ENCODE measurements at regions not wholly inside any gene's neighbourhood (a gene's known extent, or its start where the extent isn't known, plus 50 kb on each side); places are given as distances from the start of the nearest gene placed in this dataset.

GRCh38 chr5:104265531-104266140, 703.0 kb upstream of the NUDT12 start:
- no peak overlapping the region for H3K4me3 ChIP-seq (ENCODE audit: low read depth, low read length)

- H3K4me3 ChIP-seq (ENCODE audit: low read depth, low read length) = no peak overlapping the region
These were observed 684.7 kb upstream of the NUDT12 start for GRCh38 chr5:104247260-104247659.

GRCh38 chr5:104241046-104241445, 678.5 kb upstream of the NUDT12 start:
- H3K4me3 ChIP-seq (ENCODE audit: low read depth, low read length) = no peak overlapping the region

GRCh38 chr5:104237586-104237985, 675.0 kb upstream of the NUDT12 start:
- H3K4me3 ChIP-seq (ENCODE audit: low read depth, low read length) = no peak overlapping the region

- no peak overlapping the region for H3K4me3 ChIP-seq (ENCODE audit: low read depth, low read length)
These were observed 661.5 kb upstream of the NUDT12 start for GRCh38 chr5:104223885-104224773.

GRCh38 chr5:104218200-104218599, 655.6 kb upstream of the NUDT12 start:
- H3K4me3 ChIP-seq (ENCODE audit: low read depth, low read length) = no peak overlapping the region

GRCh38 chr5:104213216-104213615, 650.6 kb upstream of the NUDT12 start:
- no peak overlapping the region for H3K4me3 ChIP-seq (ENCODE audit: low read depth, low read length)

- no peak overlapping the region for H3K4me3 ChIP-seq (ENCODE audit: low read depth, low read length)
These were observed 637.2 kb upstream of the NUDT12 start for GRCh38 chr5:104199771-104200170.

GRCh38 chr5:104198156-104198555, 635.6 kb upstream of the NUDT12 start:
- H3K4me3 ChIP-seq (ENCODE audit: low read depth, low read length) = no peak overlapping the region

GRCh38 chr5:104189909-104190308, 627.3 kb upstream of the NUDT12 start:
- no peak overlapping the region for H3K4me3 ChIP-seq (ENCODE audit: low read depth, low read length)

GRCh38 chr5:104189031-104189430, 626.4 kb upstream of the NUDT12 start:
- no peak overlapping the region for H3K4me3 ChIP-seq (ENCODE audit: low read depth, low read length)

- no peak overlapping the region for H3K4me3 ChIP-seq (ENCODE audit: low read depth, low read length)
These were observed 625.1 kb upstream of the NUDT12 start for GRCh38 chr5:104187656-104188055.

GRCh38 chr5:104186510-104186909, 623.9 kb upstream of the NUDT12 start:
- no peak overlapping the region for H3K4me3 ChIP-seq (ENCODE audit: low read depth, low read length)

GRCh38 chr5:104186100-104186499, 623.5 kb upstream of the NUDT12 start:
- H3K4me3 ChIP-seq (ENCODE audit: low read depth, low read length) = no peak overlapping the region

- no peak overlapping the region for H3K4me3 ChIP-seq (ENCODE audit: low read depth, low read length)
These were observed 621.7 kb upstream of the NUDT12 start for GRCh38 chr5:104184264-104184663.

GRCh38 chr5:104178829-104179456, 616.4 kb upstream of the NUDT12 start:
- H3K4me3 ChIP-seq (ENCODE audit: low read depth, low read length) = no peak overlapping the region

- no peak overlapping the region for H3K4me3 ChIP-seq (ENCODE audit: low read depth, low read length)
These were observed 615.5 kb upstream of the NUDT12 start for GRCh38 chr5:104178066-104178465.

- H3K4me3 ChIP-seq (ENCODE audit: low read depth, low read length) = no peak overlapping the region
These were observed 615.1 kb upstream of the NUDT12 start for GRCh38 chr5:104177651-104178050.

GRCh38 chr5:104172976-104173375, 610.4 kb upstream of the NUDT12 start:
- no peak overlapping the region for H3K4me3 ChIP-seq (ENCODE audit: low read depth, low read length)

GRCh38 chr5:104171958-104172690, 609.5 kb upstream of the NUDT12 start:
- no peak overlapping the region for H3K4me3 ChIP-seq (ENCODE audit: low read depth, low read length)

- H3K4me3 ChIP-seq (ENCODE audit: low read depth, low read length) = no peak overlapping the region
These were observed 608.3 kb upstream of the NUDT12 start for GRCh38 chr5:104170926-104171325.
